ENCODE measurements at regions not wholly inside any gene's neighbourhood (a gene's known extent, or its start where the extent isn't known, plus 50 kb on each side); places are given as distances from the start of the nearest gene placed in this dataset.
"Not testable (repeated sequence)": the region's sequence is repeated elsewhere in the genome, so short reads cannot be mapped to it uniquely, and the experiment has no call there.

- DNase-seq; ATAC-seq; POLR2A ChIA-PET; H3K36me3 Mint-ChIP-seq (ENCODE audit: low read depth); H3K27me3 Mint-ChIP-seq; H3K4me1 Mint-ChIP-seq; intact Hi-C loops (cut with DNase I, micrococcal nuclease); H3K9me3 Mint-ChIP-seq (ENCODE audit: low read depth); H3K27ac Mint-ChIP-seq; H3K4me3 Mint-ChIP-seq; CTCF ChIA-PET: not testable (repeated sequence)
Observed at GRCh38 chr2:111418091-111418875, 297.6 kb downstream of the BCL2L11 start.

GRCh38 chr2:111420074-111420473 lies 299.4 kb downstream of the BCL2L11 start:
- H3K36me3 Mint-ChIP-seq (ENCODE audit: low read depth); POLR2A ChIA-PET; H3K4me1 Mint-ChIP-seq; H3K27ac Mint-ChIP-seq; ATAC-seq; H3K4me3 Mint-ChIP-seq; CTCF ChIA-PET; H3K9me3 Mint-ChIP-seq (ENCODE audit: low read depth); DNase-seq; H3K27me3 Mint-ChIP-seq: not testable (repeated sequence)
- intact Hi-C loops (cut with DNase I, micrococcal nuclease) = loop anchor here in 1 of 2 experiments (10.0 kb wide), 1 partner anchor 305 kb away; no protein-coding TSS in a partner anchor

- H3K9me3 Mint-ChIP-seq (ENCODE audit: low read depth); H3K27ac Mint-ChIP-seq; DNase-seq; H3K4me1 Mint-ChIP-seq; ATAC-seq; H3K36me3 Mint-ChIP-seq (ENCODE audit: low read depth); POLR2A ChIA-PET; CTCF ChIA-PET; H3K4me3 Mint-ChIP-seq; H3K27me3 Mint-ChIP-seq: not testable (repeated sequence)
- intact Hi-C loops (cut with DNase I, micrococcal nuclease) = loop anchor here in 1 of 2 experiments (10.0 kb wide), 1 partner anchor 306 kb away; no protein-coding TSS in a partner anchor
Observed at GRCh38 chr2:111420835-111421234, 300.1 kb downstream of the BCL2L11 start.

- peaks cover 10% of the 10 kb centered on the region for H3K4me1 Mint-ChIP-seq
- H3K27ac Mint-ChIP-seq; H3K4me3 Mint-ChIP-seq; DNase-seq; ATAC-seq; POLR2A ChIA-PET; H3K27me3 Mint-ChIP-seq; H3K9me3 Mint-ChIP-seq (ENCODE audit: low read depth); H3K36me3 Mint-ChIP-seq (ENCODE audit: low read depth); CTCF ChIA-PET: not testable (repeated sequence)
- intact Hi-C loops (cut with DNase I, micrococcal nuclease) = loop anchor here in 1 of 2 experiments (10.0 kb wide), 1 partner anchor 307 kb away; no protein-coding TSS in a partner anchor
Observed at GRCh38 chr2:111421949-111422348, 301.2 kb downstream of the BCL2L11 start.

- H3K4me3 Mint-ChIP-seq, CTCF ChIA-PET, ATAC-seq: not testable (repeated sequence)
Observed at GRCh38 chr2:111422562-111422961, 301.8 kb downstream of the BCL2L11 start.

GRCh38 chr2:111423184-111423583 lies 302.5 kb downstream of the BCL2L11 start:
- CTCF ChIA-PET; DNase-seq; H3K27ac Mint-ChIP-seq; H3K36me3 Mint-ChIP-seq (ENCODE audit: low read depth); H3K4me3 Mint-ChIP-seq; H3K27me3 Mint-ChIP-seq; POLR2A ChIA-PET; ATAC-seq; H3K9me3 Mint-ChIP-seq (ENCODE audit: low read depth): not testable (repeated sequence)
- intact Hi-C loops (cut with DNase I, micrococcal nuclease) = loop anchor here in 1 of 2 experiments (10.0 kb wide), 1 partner anchor 308 kb away; no protein-coding TSS in a partner anchor
- H3K4me1 Mint-ChIP-seq = peaks cover 15% of the 10 kb centered on the region

More at GRCh38 chr2:111422562-111422961, 301.8 kb downstream of the BCL2L11 start:
- H3K9me3 Mint-ChIP-seq (ENCODE audit: low read depth); H3K36me3 Mint-ChIP-seq (ENCODE audit: low read depth); POLR2A ChIA-PET; H3K27ac Mint-ChIP-seq; DNase-seq; H3K27me3 Mint-ChIP-seq: not testable (repeated sequence)
- intact Hi-C loops (cut with DNase I, micrococcal nuclease) = loop anchor here in 1 of 2 experiments (10.0 kb wide), 1 partner anchor 308 kb away; no protein-coding TSS in a partner anchor
- H3K4me1 Mint-ChIP-seq = peaks cover 14% of the 10 kb centered on the region

- H3K27ac Mint-ChIP-seq; H3K9me3 Mint-ChIP-seq (ENCODE audit: low read depth); CTCF ChIA-PET; H3K36me3 Mint-ChIP-seq (ENCODE audit: low read depth); H3K27me3 Mint-ChIP-seq; POLR2A ChIA-PET; DNase-seq; H3K4me3 Mint-ChIP-seq: not testable (repeated sequence)
- ATAC-seq = peak; percentile 15
- intact Hi-C loops (cut with DNase I, micrococcal nuclease) = loop anchor here in 1 of 2 experiments (10.0 kb wide), 1 partner anchor 309 kb away; no protein-coding TSS in a partner anchor
- H3K4me1 Mint-ChIP-seq = peaks cover 24% of the 10 kb centered on the region
Observed at GRCh38 chr2:111424176-111424575, 303.5 kb downstream of the BCL2L11 start.

- ATAC-seq = peak; percentile 61
- POLR2A ChIA-PET; H3K27me3 Mint-ChIP-seq; H3K27ac Mint-ChIP-seq; H3K36me3 Mint-ChIP-seq (ENCODE audit: low read depth); CTCF ChIA-PET; H3K9me3 Mint-ChIP-seq (ENCODE audit: low read depth); H3K4me3 Mint-ChIP-seq: not testable (repeated sequence)
- peak; percentile 49 for DNase-seq
- H3K4me1 Mint-ChIP-seq = peaks cover 27% of the 10 kb centered on the region
- intact Hi-C loops (cut with DNase I, micrococcal nuclease) = loop anchor here in 1 of 2 experiments (10.0 kb wide), 1 partner anchor 310 kb away; no protein-coding TSS in a partner anchor
Observed at GRCh38 chr2:111424851-111425309, 304.2 kb downstream of the BCL2L11 start.

GRCh38 chr2:111425789-111426201 lies 305.1 kb downstream of the BCL2L11 start:
- intact Hi-C loops (cut with DNase I, micrococcal nuclease) = loop anchor here in 1 of 2 experiments (10.0 kb wide), 1 partner anchor 311 kb away; no protein-coding TSS in a partner anchor
- H3K27me3 Mint-ChIP-seq; H3K36me3 Mint-ChIP-seq (ENCODE audit: low read depth); H3K4me3 Mint-ChIP-seq; CTCF ChIA-PET; H3K27ac Mint-ChIP-seq; POLR2A ChIA-PET; H3K9me3 Mint-ChIP-seq (ENCODE audit: low read depth): not testable (repeated sequence)
- ATAC-seq (peak; percentile 65), DNase-seq (peak; percentile 52)
- peaks cover 27% of the 10 kb centered on the region for H3K4me1 Mint-ChIP-seq

GRCh38 chr2:111427346-111427745 lies 306.6 kb downstream of the BCL2L11 start:
- intact Hi-C loops (cut with DNase I, micrococcal nuclease) = loop anchor here in 1 of 2 experiments (10.0 kb wide), 1 partner anchor 313 kb away; no protein-coding TSS in a partner anchor
- ATAC-seq; H3K27me3 Mint-ChIP-seq; H3K4me3 Mint-ChIP-seq; H3K36me3 Mint-ChIP-seq (ENCODE audit: low read depth); CTCF ChIA-PET; DNase-seq; POLR2A ChIA-PET; H3K9me3 Mint-ChIP-seq (ENCODE audit: low read depth); H3K27ac Mint-ChIP-seq: not testable (repeated sequence)
- peaks cover 30% of the 10 kb centered on the region for H3K4me1 Mint-ChIP-seq

GRCh38 chr2:111428915-111429314 lies 308.2 kb downstream of the BCL2L11 start:
- H3K27me3 Mint-ChIP-seq; H3K9me3 Mint-ChIP-seq (ENCODE audit: low read depth); DNase-seq; POLR2A ChIA-PET; CTCF ChIA-PET; H3K4me3 Mint-ChIP-seq; ATAC-seq; H3K36me3 Mint-ChIP-seq (ENCODE audit: low read depth): not testable (repeated sequence)
- Mint-ChIP-seq H3K27ac (peak overlapping the region; percentile 47), H3K4me1 (peaks cover 35% of the 10 kb centered on the region)
- intact Hi-C loops (cut with DNase I, micrococcal nuclease) = loop anchor here in 1 of 2 experiments (10.0 kb wide), 1 partner anchor 314 kb away; no protein-coding TSS in a partner anchor

- CTCF ChIA-PET, H3K27ac Mint-ChIP-seq: not testable (repeated sequence)
- peaks cover 35% of the 10 kb centered on the region for H3K4me1 Mint-ChIP-seq
Observed at GRCh38 chr2:111429353-111429752, 308.6 kb downstream of the BCL2L11 start.

More at GRCh38 chr2:111429353-111429752, 308.6 kb downstream of the BCL2L11 start:
- H3K27me3 Mint-ChIP-seq; H3K4me3 Mint-ChIP-seq; H3K36me3 Mint-ChIP-seq (ENCODE audit: low read depth); POLR2A ChIA-PET; H3K9me3 Mint-ChIP-seq (ENCODE audit: low read depth): not testable (repeated sequence)
- DNase-seq (peak; percentile 43), ATAC-seq (peak; percentile 61)
- intact Hi-C loops (cut with DNase I, micrococcal nuclease) = loop anchor here in 1 of 2 experiments (10.0 kb wide), 1 partner anchor 315 kb away; no protein-coding TSS in a partner anchor

All from activated CD4-positive, alpha-beta T cell treated with anti-CD3 and anti-CD28 coated beads for 36 hours (primary cell).